Caco-2 (cell line): ENCODE measurements at regions not wholly inside any gene's neighbourhood (a gene's known extent, or its start where the extent isn't known, plus 50 kb on each side); places are given as distances from the start of the nearest gene placed in this dataset.

Source experiments
- BruUV-seq: library from RNA; stranded (reverse); fragments of 400-500 nt; replicated peaks from 2 replicates; lab custom pipeline; 2021; lab: Mats Ljungman, UMichigan
- CTCF ChIA-PET: fragments of 300-600 bp; sonication (Branson Sonifier 250); formaldehyde crosslinking; loops from one replicate; lab custom pipeline; 2022; ENCODE audit warnings: antibody characterized with exemption; lab: Charles Lee
- POLR2A ChIA-PET: fragments of 300-600 bp; sonication (Branson Sonifier 250); formaldehyde crosslinking; loops from one replicate; lab custom pipeline; 2022; ENCODE audit warnings: antibody characterized with exemption; lab: Charles Lee
- DNase-seq, 2 experiments: peaks; one replicate each; pipeline versions ENCODE4 v3.0.0 to v3.0.0-alpha.2; 2020 to 2022
- H3K27me3 ChIP-seq: replicated peaks from 2 replicates; pipeline ENCODE4 v1.6.0; 2011; ENCODE audit warnings: low read length; ENCODE audit not compliant: control insufficient read depth, insufficient read depth
- H3K36me3 ChIP-seq: 2 replicates; pipeline ENCODE4 v1.5.1; 2011; ENCODE audit warnings: low read length; ENCODE audit not compliant: control insufficient read depth, insufficient read depth
- H3K4me1 ChIP-seq: fragments of 250-450 bp; sonication (Bioruptor Pico); 2 replicates; pipeline ENCODE4 v1.5.1; 2020; ENCODE audit warnings: mild to moderate bottlenecking
- H3K4me3 ChIP-seq: 2 replicates; pipeline ENCODE4 v1.5.1; 2011; ENCODE audit warnings: low read depth, mild to moderate bottlenecking, control low read depth, low read length
- H3K9me3 ChIP-seq: fragments of 250-450 bp; sonication (Bioruptor Pico); 2 replicates; pipeline ENCODE4 v1.5.1; 2020; ENCODE audit warnings: mild to moderate bottlenecking, moderate library complexity
- H3K27ac Mint-ChIP-seq: one replicate; pipeline ENCODE4 v1.8.0; 2022; ENCODE audit warnings: mixed read lengths; ENCODE audit not compliant: unreplicated experiment
- H3K27me3 Mint-ChIP-seq: one replicate; pipeline ENCODE4 v1.8.0; 2022; ENCODE audit warnings: mixed read lengths; ENCODE audit not compliant: insufficient read depth, unreplicated experiment
- H3K36me3 Mint-ChIP-seq: one replicate; pipeline ENCODE4 v1.8.0; 2022; ENCODE audit warnings: mild to moderate bottlenecking, mixed read lengths; ENCODE audit not compliant: insufficient read depth, unreplicated experiment
- H3K4me1 Mint-ChIP-seq: one replicate; pipeline ENCODE4 v1.8.0; 2022; ENCODE audit warnings: low read depth, mixed read lengths; ENCODE audit not compliant: unreplicated experiment
- H3K4me3 Mint-ChIP-seq: one replicate; pipeline ENCODE4 v1.8.0; 2022; ENCODE audit warnings: mild to moderate bottlenecking, moderate library complexity, mixed read lengths; ENCODE audit not compliant: unreplicated experiment
- H3K9me3 Mint-ChIP-seq: one replicate; pipeline ENCODE4 v1.8.0; 2022; ENCODE audit warnings: mixed read lengths; ENCODE audit not compliant: unreplicated experiment
- intact Hi-C: fragments of 100-400 bp; cut with micrococcal nuclease; formaldehyde crosslinking; loops from one replicate; pipeline ENCODE4 v1.10.0; 2022; ENCODE audit not compliant: unreplicated experiment
- TF ChIP-seq, protein P1 (sequence below), 2 experiments: fragments of 200-600 bp in 1 of 2; IDR thresholded peaks; 1 replicate in 1 of 2; 2 replicates in 1 of 2; pipeline versions ENCODE4 v1.5.1 to v1.8.0; 2011 to 2022; ENCODE audit warnings: antibody characterized with exemption in 1 of 2, control low read depth in 1 of 2, inconsistent platforms in 1 of 2, low read depth in 1 of 2, low read length in 1 of 2, mild to moderate bottlenecking in 1 of 2, moderate library complexity in 1 of 2; ENCODE audit not compliant: insufficient read depth in 1 of 2, severe bottlenecking in 1 of 2, unreplicated experiment in 1 of 2

DNA sequence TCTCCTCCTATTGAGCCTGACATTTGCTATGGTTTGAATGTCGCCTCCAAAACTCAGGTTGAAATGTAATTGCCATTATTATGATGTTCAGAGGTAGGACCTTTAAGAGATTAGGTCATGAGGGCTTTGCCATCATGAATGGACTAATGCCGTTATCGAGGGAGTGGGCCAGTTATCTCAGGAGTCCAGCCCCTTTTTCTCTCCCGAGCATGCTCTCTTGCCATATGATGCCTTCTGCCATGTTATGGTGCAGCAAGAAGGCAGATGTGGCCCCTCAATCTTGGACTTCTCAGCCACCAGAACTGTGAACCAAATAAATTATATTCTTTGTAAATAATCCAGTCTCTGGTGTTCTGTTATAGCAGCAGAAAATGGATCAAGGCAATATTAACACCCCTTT, 323.5 kb downstream of the RRAGC start:
- no peaks in the 10 kb centered on the region for H3K36me3 ChIP-seq
- no peaks in the 10 kb centered on the region for H3K27me3 ChIP-seq
- no peaks in the 10 kb centered on the region for H3K4me1 Mint-ChIP-seq
- TF ChIP-seq, protein P1, sequence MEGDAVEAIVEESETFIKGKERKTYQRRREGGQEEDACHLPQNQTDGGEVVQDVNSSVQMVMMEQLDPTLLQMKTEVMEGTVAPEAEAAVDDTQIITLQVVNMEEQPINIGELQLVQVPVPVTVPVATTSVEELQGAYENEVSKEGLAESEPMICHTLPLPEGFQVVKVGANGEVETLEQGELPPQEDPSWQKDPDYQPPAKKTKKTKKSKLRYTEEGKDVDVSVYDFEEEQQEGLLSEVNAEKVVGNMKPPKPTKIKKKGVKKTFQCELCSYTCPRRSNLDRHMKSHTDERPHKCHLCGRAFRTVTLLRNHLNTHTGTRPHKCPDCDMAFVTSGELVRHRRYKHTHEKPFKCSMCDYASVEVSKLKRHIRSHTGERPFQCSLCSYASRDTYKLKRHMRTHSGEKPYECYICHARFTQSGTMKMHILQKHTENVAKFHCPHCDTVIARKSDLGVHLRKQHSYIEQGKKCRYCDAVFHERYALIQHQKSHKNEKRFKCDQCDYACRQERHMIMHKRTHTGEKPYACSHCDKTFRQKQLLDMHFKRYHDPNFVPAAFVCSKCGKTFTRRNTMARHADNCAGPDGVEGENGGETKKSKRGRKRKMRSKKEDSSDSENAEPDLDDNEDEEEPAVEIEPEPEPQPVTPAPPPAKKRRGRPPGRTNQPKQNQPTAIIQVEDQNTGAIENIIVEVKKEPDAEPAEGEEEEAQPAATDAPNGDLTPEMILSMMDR (IDR thresholded peaks at IDR 0.05; ENCODE audit: insufficient read depth in 1 of 2, low read depth in 1 of 2, low read length in 1 of 2, severe bottlenecking in 1 of 2, unreplicated experiment in 1 of 2): no peak
- H3K36me3 Mint-ChIP-seq: no peaks in the 10 kb centered on the region
- intact Hi-C loops: no loop called here
- no peak for DNase-seq
- H3K4me1 ChIP-seq: no peaks in the 10 kb centered on the region
- H3K9me3 Mint-ChIP-seq: no peaks in the 10 kb centered on the region
- BruUV-seq: no TSS peak
- H3K27ac Mint-ChIP-seq: no peak overlapping the region
- no peaks in the 10 kb centered on the region for H3K9me3 ChIP-seq
- H3K4me3 ChIP-seq: no peak overlapping the region
- CTCF ChIA-PET: no interaction called here
- H3K4me3 Mint-ChIP-seq: no peak overlapping the region
- POLR2A ChIA-PET: no interaction called here
- peaks cover 2% of the 10 kb centered on the region for H3K27me3 Mint-ChIP-seq

DNA sequence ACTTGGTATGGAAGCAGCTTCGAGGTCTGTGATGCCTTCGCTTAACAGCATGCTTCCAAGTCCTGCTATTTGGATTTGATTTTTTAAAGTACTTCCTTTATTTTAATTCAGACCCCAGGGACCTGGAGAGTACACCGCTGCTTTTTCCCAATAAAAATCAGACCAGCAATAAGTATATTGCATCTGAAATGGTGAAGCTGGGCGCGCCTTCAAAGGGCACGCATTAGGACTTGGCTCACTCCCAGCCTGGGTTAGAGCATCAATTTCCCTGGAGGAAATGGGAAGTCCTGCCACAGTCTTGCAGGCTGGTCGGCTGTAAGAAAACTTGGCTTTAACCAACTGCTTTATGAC, 325.1 kb downstream of the RRAGC start:
- Histone ChIP-seq H3K9me3 (no peaks in the 10 kb centered on the region), H3K36me3 (no peaks in the 10 kb centered on the region), H3K27me3 (no peaks in the 10 kb centered on the region), H3K4me3 (no peak overlapping the region), H3K4me1 (no peaks in the 10 kb centered on the region)
- Mint-ChIP-seq H3K27ac (no peak overlapping the region), H3K9me3 (no peaks in the 10 kb centered on the region), H3K4me1 (no peaks in the 10 kb centered on the region), H3K27me3 (peaks cover 2% of the 10 kb centered on the region), H3K4me3 (no peak overlapping the region), H3K36me3 (no peaks in the 10 kb centered on the region)
- CTCF ChIA-PET: no interaction called here
- no peak for DNase-seq
- intact Hi-C loops: no loop called here
- TF ChIP-seq, protein P1 (IDR thresholded peaks at IDR 0.05; ENCODE audit: insufficient read depth in 1 of 2, low read depth in 1 of 2, low read length in 1 of 2, severe bottlenecking in 1 of 2, unreplicated experiment in 1 of 2): no peak
- POLR2A ChIA-PET: no interaction called here
- no TSS peak for BruUV-seq

DNA sequence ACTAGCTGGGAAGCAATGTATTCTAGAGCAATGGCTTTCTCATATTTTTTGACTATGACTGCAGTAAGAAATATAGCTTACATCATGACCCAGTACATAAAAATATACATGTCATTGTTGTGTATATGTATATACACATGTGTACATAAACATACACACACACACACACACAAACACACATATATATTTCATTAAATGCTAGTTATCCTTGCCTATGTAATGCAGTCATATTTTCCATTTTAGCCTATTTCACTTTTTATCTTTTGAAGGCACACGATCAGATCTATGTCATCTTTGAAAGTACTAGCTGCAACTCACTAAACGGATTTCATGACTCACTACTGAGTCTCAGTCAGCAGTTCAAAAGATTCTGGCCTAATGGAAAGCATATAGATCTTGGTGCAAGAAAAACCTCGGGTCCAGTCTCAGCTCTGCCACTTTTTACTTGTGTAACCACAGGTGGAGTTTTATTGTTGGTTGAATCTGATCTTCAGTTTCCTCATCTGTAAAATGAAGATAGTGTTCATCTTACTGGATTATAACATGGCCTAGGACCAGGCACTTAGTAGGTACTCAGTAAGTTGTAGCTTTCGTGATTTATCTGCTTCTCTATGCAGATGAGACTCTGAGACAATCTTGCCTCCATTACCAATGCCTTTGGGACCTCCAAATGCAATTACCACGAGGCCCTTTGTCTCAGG, 325.6 kb downstream of the RRAGC start:
- POLR2A ChIA-PET: no interaction called here
- CTCF ChIA-PET: no interaction called here
- BruUV-seq: no TSS peak
- H3K4me3 Mint-ChIP-seq: no peak overlapping the region
- no peaks in the 10 kb centered on the region for H3K27me3 ChIP-seq
- no peaks in the 10 kb centered on the region for H3K9me3 ChIP-seq
- no peak for DNase-seq
- H3K4me1 ChIP-seq: no peaks in the 10 kb centered on the region
- H3K9me3 Mint-ChIP-seq: no peaks in the 10 kb centered on the region
- intact Hi-C loops: no loop called here
- no peak overlapping the region for H3K27ac Mint-ChIP-seq
- TF ChIP-seq, protein P1 (IDR thresholded peaks at IDR 0.05; ENCODE audit: insufficient read depth in 1 of 2, low read depth in 1 of 2, low read length in 1 of 2, severe bottlenecking in 1 of 2, unreplicated experiment in 1 of 2): no peak
- H3K36me3 Mint-ChIP-seq: no peaks in the 10 kb centered on the region
- no peak overlapping the region for H3K4me3 ChIP-seq
- peaks cover 2% of the 10 kb centered on the region for H3K27me3 Mint-ChIP-seq
- H3K36me3 ChIP-seq: no peaks in the 10 kb centered on the region
- H3K4me1 Mint-ChIP-seq: no peaks in the 10 kb centered on the region
